IMR-90 (cell line): ENCODE measurements at regions not wholly inside any gene's neighbourhood (a gene's known extent, or its start where the extent isn't known, plus 50 kb on each side); places are given as distances from the start of the nearest gene placed in this dataset.
A peak's percentile ranks its signal among the peaks of the same experiment; 100 is the strongest.

ENCODE experiments used
- ATAC-seq: fragments of 200-7000 bp; cut with Tn5 transposase; 2 replicates; pipeline ENCODE4 v1.9.1; 2020; ENCODE audit warnings: low read depth, mild to moderate bottlenecking, moderate library complexity
- BruUV-seq: library from RNA; stranded (reverse); fragments of 400-500 nt; replicated peaks from 2 replicates; lab custom pipeline; 2021; lab: Mats Ljungman, UMichigan
- CTCF ChIA-PET: fragments of 300-600 bp; formaldehyde crosslinking; extraction: SDS; loops from one replicate; lab custom pipeline; 2021; ENCODE audit warnings: antibody characterized with exemption; lab: Yijun Ruan, JAX
- POLR2A ChIA-PET: fragments of 300-600 bp; sonication (Branson Sonifier 250); formaldehyde crosslinking; loops from one replicate; lab custom pipeline; 2022; ENCODE audit warnings: antibody characterized with exemption; ENCODE audit not compliant: unreplicated experiment; lab: Charles Lee
- DNase-seq: peaks from one replicate; pipeline ENCODE4 v3.0.0; 2013
- H2AFZ ChIP-seq: replicated peaks from 2 replicates; pipeline ENCODE3; 2013; ENCODE audit warnings: low read length, mild to moderate bottlenecking; ENCODE audit not compliant: poor library complexity
- H2AK5ac ChIP-seq: 2 replicates; pipeline ENCODE4 v1.6.1; 2013; ENCODE audit warnings: low read depth, low read length, inconsistent platforms
- H2AK9ac ChIP-seq: replicated peaks from 2 replicates; pipeline ENCODE3; 2013; ENCODE audit warnings: mild to moderate bottlenecking, low read depth, low read length, moderate library complexity; ENCODE audit not compliant: poor library complexity
- H2BK120ac ChIP-seq: 2 replicates; pipeline ENCODE4 v1.6.1; 2013; ENCODE audit warnings: low read depth, low read length, inconsistent platforms
- H2BK15ac ChIP-seq: 3 replicates; pipeline ENCODE4 v1.6.1; 2013; ENCODE audit warnings: low read depth, low read length, inconsistent platforms
- H2BK20ac ChIP-seq: 2 replicates; pipeline ENCODE4 v1.6.1; 2013; ENCODE audit warnings: low read depth, mild to moderate bottlenecking, inconsistent platforms, low read length, moderate library complexity
- H2BK5ac ChIP-seq: 2 replicates; pipeline ENCODE4 v1.6.1; 2013; ENCODE audit warnings: mild to moderate bottlenecking, low read depth, low read length, inconsistent platforms; ENCODE audit not compliant: poor library complexity, severe bottlenecking
- H3K14ac ChIP-seq: replicated peaks from 2 replicates; pipeline ENCODE4 v1.6.1; 2013; ENCODE audit warnings: low read depth, low read length, inconsistent platforms
- H3K18ac ChIP-seq: 2 replicates; pipeline ENCODE4 v1.6.1; 2013; ENCODE audit warnings: low read depth, low read length, control low read depth
- H3K23ac ChIP-seq: 2 replicates; pipeline ENCODE4 v1.6.1; 2013; ENCODE audit warnings: low read depth, low read length, inconsistent platforms
- H3K27ac ChIP-seq: 2 replicates; pipeline ENCODE4 v1.5.1; 2013; ENCODE audit warnings: mild to moderate bottlenecking, control low read depth, low read length; ENCODE audit not compliant: insufficient read depth
- H3K27me3 ChIP-seq: 2 replicates; pipeline ENCODE4 v1.6.1; 2013; ENCODE audit warnings: low read length; ENCODE audit not compliant: control insufficient read depth, insufficient read depth
- H3K36me3 ChIP-seq: 2 replicates; pipeline ENCODE4 v1.6.1; 2013; ENCODE audit warnings: low read length, mixed read lengths; ENCODE audit not compliant: control insufficient read depth, insufficient read depth
- H3K4ac ChIP-seq: 2 replicates; pipeline ENCODE4 v1.6.1; 2013; ENCODE audit warnings: low read depth, low read length, inconsistent platforms
- H3K4me1 ChIP-seq: 2 replicates; pipeline ENCODE4 v1.6.1; 2013; ENCODE audit warnings: low read length, mixed read lengths; ENCODE audit not compliant: control insufficient read depth, insufficient read depth
- H3K4me2 ChIP-seq: 2 replicates; pipeline ENCODE4 v1.6.1; 2013; ENCODE audit warnings: low read depth, mild to moderate bottlenecking, control low read depth, low read length, moderate library complexity
- H3K4me3 ChIP-seq: 2 replicates; pipeline ENCODE4 v1.5.1; 2013; ENCODE audit warnings: low read depth, mild to moderate bottlenecking, control low read depth, low read length, moderate library complexity; ENCODE audit not compliant: insufficient read depth
- H3K56ac ChIP-seq: 2 replicates; pipeline ENCODE4 v1.6.1; 2013; ENCODE audit warnings: low read length, inconsistent platforms; ENCODE audit not compliant: insufficient read depth; ENCODE audit errors: extremely low read depth
- H3K79me1 ChIP-seq, 2 experiments: 2 replicates each; pipeline ENCODE4 v1.6.1; 2013; ENCODE audit warnings: low read length in 2 of 2, inconsistent platforms in 1 of 2, low read depth in 1 of 2
- H3K9ac ChIP-seq: 2 replicates; pipeline ENCODE4 v1.6.1; 2013; ENCODE audit warnings: low read depth, low read length, control low read depth
- H3K9me1 ChIP-seq: 2 replicates; pipeline ENCODE4 v1.6.1; 2013; ENCODE audit warnings: low read length, inconsistent platforms; ENCODE audit not compliant: insufficient read depth
- H3K9me3 ChIP-seq: 2 replicates; pipeline ENCODE4 v1.6.1; 2013; ENCODE audit warnings: low read length; ENCODE audit not compliant: control insufficient read depth, insufficient read depth
- H4K20me1 ChIP-seq: 2 replicates; pipeline ENCODE4 v1.6.1; 2013; ENCODE audit warnings: low read length, inconsistent platforms; ENCODE audit not compliant: insufficient read depth
- H4K5ac ChIP-seq: 2 replicates; pipeline ENCODE4 v1.6.1; 2013; ENCODE audit warnings: mild to moderate bottlenecking, low read depth, low read length, control low read depth
- H4K8ac ChIP-seq, 2 experiments: 2 replicates each; pipeline ENCODE4 v1.6.1; 2013; ENCODE audit warnings: low read depth in 2 of 2, low read length in 2 of 2, control low read depth in 1 of 2, inconsistent platforms in 1 of 2
- H4K91ac ChIP-seq: 2 replicates; pipeline ENCODE4 v1.6.1; 2013; ENCODE audit warnings: low read depth, low read length, inconsistent platforms; ENCODE audit not compliant: insufficient read depth
- BHLHE40 ChIP-seq: fragments of 150-350 bp; IDR thresholded peaks from 2 replicates; pipeline ENCODE4 v1.6.1; 2016; ENCODE audit warnings: mild to moderate bottlenecking, low read depth, low read length
- CEBPB ChIP-seq: IDR thresholded peaks from 2 replicates; pipeline ENCODE4 v1.6.1; 2012; ENCODE audit warnings: low read depth, low read length, improper control_type of control experiment
- CHD1 ChIP-seq: IDR thresholded peaks from 2 replicates; pipeline ENCODE4 v1.6.1; 2012; ENCODE audit warnings: low read depth, low read length, improper control_type of control experiment
- CTCF ChIP-seq: conservative IDR thresholded peaks from 2 replicates; pipeline ENCODE4 v1.5.1; 2012; ENCODE audit warnings: mild to moderate bottlenecking, low read depth, low read length, improper control_type of control experiment
- ELK1 ChIP-seq: fragments of 150-350 bp; IDR thresholded peaks from 2 replicates; pipeline ENCODE4 v1.6.1; 2016; ENCODE audit warnings: low read depth, mild to moderate bottlenecking, low read length, moderate library complexity, borderline replicate concordance
- FOS ChIP-seq: fragments of 150-350 bp; IDR thresholded peaks from 2 replicates; pipeline ENCODE4 v1.6.1; 2016; ENCODE audit warnings: low read depth, low read length
- MAFK ChIP-seq: IDR thresholded peaks from 2 replicates; pipeline ENCODE4 v1.6.1; 2012; ENCODE audit warnings: low read depth, low read length, improper control_type of control experiment
- MAZ ChIP-seq: IDR thresholded peaks from 2 replicates; pipeline ENCODE4 v1.6.1; 2012; ENCODE audit warnings: low read depth, mild to moderate bottlenecking, low read length, improper control_type of control experiment, moderate library complexity, borderline replicate concordance
- MXI1 ChIP-seq: IDR thresholded peaks from 2 replicates; pipeline ENCODE4 v1.6.1; 2012; ENCODE audit warnings: low read depth, mild to moderate bottlenecking, low read length, moderate library complexity, borderline replicate concordance
- NFE2L2 ChIP-seq: fragments of 150-350 bp; IDR thresholded peaks from 2 replicates; pipeline ENCODE4 v1.6.1; 2016; ENCODE audit warnings: low read depth, mild to moderate bottlenecking, low read length
- POLR2A ChIP-seq: IDR thresholded peaks from 2 replicates; pipeline ENCODE4 v1.6.1; 2012; ENCODE audit warnings: mild to moderate bottlenecking, low read depth, low read length
- RAD21 ChIP-seq: IDR thresholded peaks from 2 replicates; pipeline ENCODE4 v1.6.1; 2012; ENCODE audit warnings: low read length, improper control_type of control experiment
- RCOR1 ChIP-seq: IDR thresholded peaks from 2 replicates; pipeline ENCODE4 v1.6.1; 2012; ENCODE audit warnings: mild to moderate bottlenecking, low read length, improper control_type of control experiment; ENCODE audit not compliant: insufficient replicate concordance
- RFX5 ChIP-seq: IDR thresholded peaks from 2 replicates; pipeline ENCODE4 v1.8.0; 2012; ENCODE audit warnings: low read depth, mild to moderate bottlenecking, low read length, moderate library complexity
- SMC3 ChIP-seq: fragments of 150-350 bp; IDR thresholded peaks from 2 replicates; pipeline ENCODE4 v1.6.1; 2016; ENCODE audit warnings: low read depth, mild to moderate bottlenecking, antibody characterized with exemption, low read length, moderate library complexity
- USF2 ChIP-seq: fragments of 150-350 bp; IDR thresholded peaks from 2 replicates; pipeline ENCODE4 v1.6.1; 2017; ENCODE audit warnings: mild to moderate bottlenecking, antibody characterized with exemption, low read length, low read depth
- WGBS, 2 experiments: methylation state at CpG; one replicate each; pipeline versions ENCODE4 v1.1.5 to v1.1.7; 2013; ENCODE audit warnings: missing lambda C conversion rate in 2 of 2; ENCODE audit not compliant: insufficient read length in 1 of 2; ENCODE audit errors: extremely low coverage in 2 of 2; 5-methylcytosine and 5-hydroxymethylcytosine counted together
- dilution Hi-C: fragments of 300-500 bp; cut with HindIII; formaldehyde crosslinking; loops from one replicate; pipeline ENCODE4 v1.14.3; 2018; ENCODE audit warnings: low sequenced_read_pairs; ENCODE audit not compliant: unreplicated experiment
- in situ Hi-C: fragments of 300-500 bp; cut with MboI; formaldehyde crosslinking; loops from 3 replicates; pipeline ENCODE4 v1.14.3; 2019; ENCODE audit warnings: low sequenced_read_pairs, inconsistent platforms, mixed read lengths
- intact Hi-C: fragments of 100-400 bp; cut with micrococcal nuclease; formaldehyde crosslinking; loops from 2 replicates; pipeline ENCODE4 v1.10.0; 2022

GRCh38 chr20:40008177-40008576 lies 680.9 kb downstream of the MAFB start:
- H2BK120ac ChIP-seq = no peak overlapping the region
- no peak overlapping the region for H3K18ac ChIP-seq
- no peak overlapping the region for H4K8ac ChIP-seq
- ChIA-PET CTCF (no interaction called here), POLR2A (no interaction called here)
- H3K36me3 ChIP-seq = no peaks in the 10 kb centered on the region
- H3K79me1 ChIP-seq = no peaks in the 10 kb centered on the region
- no peak overlapping the region for H4K91ac ChIP-seq
- DNase-seq (peak; percentile 2), ATAC-seq (no peak)
- H2AK5ac ChIP-seq = no peak overlapping the region
- dilution Hi-C loops = no loop called here
- no peaks in the 10 kb centered on the region for H3K27me3 ChIP-seq
- no TSS peak for BruUV-seq
- H2BK5ac ChIP-seq = no peak overlapping the region
- TF ChIP-seq MXI1 = no peak
- TF ChIP-seq CHD1 = no peak
- no peak for TF ChIP-seq SMC3
- no peak for TF ChIP-seq RFX5
- TF ChIP-seq ELK1 = no peak
- TF ChIP-seq RCOR1 = no peak
- TF ChIP-seq FOS = no peak
- no peak for TF ChIP-seq CTCF
- no peak for TF ChIP-seq POLR2A
- no peak for TF ChIP-seq MAZ
- no peak for TF ChIP-seq USF2
- no peak for TF ChIP-seq MAFK
- TF ChIP-seq CEBPB = no peak
- TF ChIP-seq NFE2L2 = no peak
- no peak for TF ChIP-seq BHLHE40
- TF ChIP-seq RAD21 = no peak
- H3K23ac ChIP-seq = no peak overlapping the region
- H3K14ac ChIP-seq = no peak overlapping the region
- no peak overlapping the region for H3K27ac ChIP-seq
- H3K4me3 ChIP-seq = no peak overlapping the region
- H2AFZ ChIP-seq = no peak overlapping the region
- no peak overlapping the region for H2BK20ac ChIP-seq
- no peak overlapping the region for H3K4me2 ChIP-seq
- H4K5ac ChIP-seq = no peak overlapping the region
- H3K4me1 ChIP-seq = no peaks in the 10 kb centered on the region
- no peaks in the 10 kb centered on the region for H3K9me3 ChIP-seq
- H2AK9ac ChIP-seq = no peak overlapping the region
- H2BK15ac ChIP-seq = no peak overlapping the region
- in situ Hi-C loops = no loop called here
- H3K56ac ChIP-seq = no peak overlapping the region
- H3K9me1 ChIP-seq = no peaks in the 10 kb centered on the region
- WGBS, 2 experiments = 75% methylated on average over 1 of the region's 3 CpGs; no CpG with 5 or more reads in 1 of the 2 experiments
- H3K4ac ChIP-seq = no peak overlapping the region
- intact Hi-C loops = no loop called here
- no peak overlapping the region for H3K9ac ChIP-seq
- H4K20me1 ChIP-seq = no peaks in the 10 kb centered on the region
